Activated T-cell treated with anti-CD3 and anti-CD28 coated beads, Interleukin-2, amount 50 U/mL, for 72 hours (primary cell): ENCODE measurements at regions not wholly inside any gene's neighbourhood (a gene's known extent, or its start where the extent isn't known, plus 50 kb on each side); places are given as distances from the start of the nearest gene placed in this dataset.

Experiments used
- ATAC-seq, 2 donors: fragments of 150-1000 bp; cut with Tn5 transposase; replicated peaks in 1 of 2; 2 replicates each; pipeline ENCODE4 v1.10.0; 2021; ENCODE audit warnings: moderate library complexity in 2 of 2, mild to moderate bottlenecking in 1 of 2
- DNase-seq, 2 donors: peaks; one replicate each; pipeline ENCODE4 v3.0.0; 2021 to 2022; ENCODE audit warnings: mixed read lengths in 1 of 2
- H3K27ac Mint-ChIP-seq: one replicate; pipeline ENCODE4 v1.8.0; 2022; ENCODE audit warnings: mild to moderate bottlenecking, moderate library complexity, mixed read lengths
- H3K27me3 Mint-ChIP-seq: one replicate; pipeline ENCODE4 v1.8.0; 2022; ENCODE audit warnings: low read depth, mixed read lengths
- H3K36me3 Mint-ChIP-seq, 2 donors: one replicate each; pipeline ENCODE4 v1.8.0; 2022; ENCODE audit warnings: mixed read lengths in 2 of 2, mild to moderate bottlenecking in 1 of 2; ENCODE audit not compliant: insufficient read depth in 2 of 2
- H3K4me1 Mint-ChIP-seq: one replicate; pipeline ENCODE4 v1.8.0; 2022; ENCODE audit warnings: low read depth, mixed read lengths
- H3K4me3 Mint-ChIP-seq, 2 donors: one replicate each; pipeline ENCODE4 v1.8.0; 2022; ENCODE audit warnings: mild to moderate bottlenecking in 2 of 2, mixed read lengths in 2 of 2, moderate library complexity in 2 of 2
- H3K9me3 Mint-ChIP-seq, 2 donors: one replicate each; pipeline ENCODE4 v1.8.0; 2022; ENCODE audit warnings: mixed read lengths in 2 of 2

DNA sequence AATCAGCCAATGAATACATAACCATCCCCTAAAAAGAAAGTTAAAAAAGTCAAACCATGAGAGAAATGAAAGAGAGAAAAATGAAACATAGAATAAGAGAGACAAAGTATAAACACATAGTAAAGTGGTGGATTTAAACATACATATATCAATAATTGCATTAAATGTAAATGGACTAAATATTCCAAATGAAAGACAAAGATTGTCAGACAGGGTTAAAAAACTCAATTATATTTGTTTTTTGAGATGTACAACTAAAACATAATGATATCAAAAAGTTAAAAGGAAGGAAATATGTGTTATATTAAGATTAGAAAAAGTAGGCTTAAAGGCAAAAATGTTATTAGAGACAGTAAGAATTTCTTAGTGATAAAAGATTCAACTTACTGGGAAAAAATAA, 83.8 kb upstream of the CELF4 start:
- no peak for ATAC-seq
- no peaks in the 10 kb centered on the region for H3K4me1 Mint-ChIP-seq

DNA sequence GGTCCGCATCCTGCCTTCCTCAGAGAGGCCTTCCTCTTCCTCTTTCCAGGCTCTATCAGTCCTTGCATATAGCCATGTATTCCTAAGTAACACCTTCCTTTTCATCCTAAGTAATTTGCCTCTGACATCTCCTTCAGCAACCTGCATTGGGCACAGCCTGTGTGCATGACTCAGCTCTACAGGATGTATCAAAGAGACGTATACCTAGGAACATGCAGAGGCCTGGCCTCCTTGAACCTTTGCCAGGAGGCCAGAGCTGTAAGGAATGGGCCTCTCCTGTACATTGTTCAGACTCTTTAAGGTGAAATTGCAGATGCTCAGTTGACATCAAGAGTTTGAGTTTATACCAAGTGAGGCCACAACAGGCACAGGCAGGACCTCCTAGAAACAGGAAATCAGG, 76.0 kb upstream of the CELF4 start:
- ATAC-seq: no peak
- DNase-seq: no peak
- Mint-ChIP-seq H3K27me3 (no peaks in the 10 kb centered on the region), H3K27ac (no peak overlapping the region), H3K4me3 (no peak overlapping the region), H3K4me1 (no peaks in the 10 kb centered on the region), H3K36me3 (peaks cover 2 to 4% of the 10 kb centered on the region in 2 donors), H3K9me3 (peaks cover 8 to 13% of the 10 kb centered on the region in 2 donors)

More for the DNA sequence above, 83.8 kb upstream of the CELF4 start:
- no peak for DNase-seq
- Mint-ChIP-seq H3K9me3 (peaks cover 6 to 9% of the 10 kb centered on the region in 2 donors), H3K27ac (no peak overlapping the region), H3K4me3 (no peak overlapping the region), H3K27me3 (no peaks in the 10 kb centered on the region), H3K36me3 (peaks cover 2 to 7% of the 10 kb centered on the region in 2 donors)

DNA sequence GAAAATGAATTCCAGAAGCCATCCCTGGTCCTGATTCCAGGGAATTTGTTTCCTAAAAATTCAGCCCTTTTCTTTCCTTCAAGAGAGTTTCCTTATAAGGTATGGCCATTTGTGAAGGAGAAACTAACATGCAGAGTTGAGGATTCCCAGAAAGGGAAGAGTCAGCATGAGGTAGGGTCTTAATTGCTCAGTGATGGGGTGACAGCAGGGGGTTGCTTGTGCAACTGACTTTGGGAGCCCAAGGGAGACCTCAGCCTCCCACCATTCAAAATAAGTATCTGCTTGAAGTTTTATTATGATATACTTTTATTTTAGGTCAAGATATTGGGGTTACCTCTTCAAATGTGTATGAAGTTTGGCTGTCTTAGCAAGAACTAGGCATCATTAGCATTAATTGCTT, 74.9 kb upstream of the CELF4 start:
- H3K27ac Mint-ChIP-seq: no peak overlapping the region
- no peak for DNase-seq
- no peak for ATAC-seq
- H3K36me3 Mint-ChIP-seq: peaks cover 2 to 4% of the 10 kb centered on the region in 2 donors
- peaks cover 8 to 13% of the 10 kb centered on the region in 2 donors for H3K9me3 Mint-ChIP-seq
- no peaks in the 10 kb centered on the region for H3K4me1 Mint-ChIP-seq
- H3K4me3 Mint-ChIP-seq: no peak overlapping the region
- no peaks in the 10 kb centered on the region for H3K27me3 Mint-ChIP-seq

DNA sequence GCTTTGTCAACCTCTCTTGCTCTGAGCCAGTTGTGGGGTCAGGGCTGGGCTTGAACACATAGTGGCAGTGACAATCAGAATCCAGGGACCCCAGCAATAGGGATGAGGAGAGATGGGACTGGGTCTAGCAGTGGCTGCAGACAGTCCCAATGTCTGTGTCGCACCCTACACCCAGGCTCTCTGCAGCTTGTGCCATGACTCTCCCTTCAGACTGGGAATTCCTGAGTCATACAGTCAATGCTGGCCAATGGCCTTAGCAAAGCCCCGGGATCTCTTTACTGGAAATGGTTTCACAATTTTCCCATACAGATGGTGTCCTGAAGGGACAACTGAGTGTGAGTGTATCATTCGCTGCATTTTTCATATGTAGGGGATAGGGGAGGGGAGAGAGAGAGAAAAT, 74.2 kb upstream of the CELF4 start:
- ATAC-seq (no peak), DNase-seq (no peak)
- H3K9me3 Mint-ChIP-seq: peaks cover 6 to 11% of the 10 kb centered on the region in 2 donors
- H3K27me3 Mint-ChIP-seq: no peaks in the 10 kb centered on the region
- H3K36me3 Mint-ChIP-seq: peaks cover 0 to 3% of the 10 kb centered on the region in 2 donors
- H3K4me3 Mint-ChIP-seq: no peak overlapping the region
- no peak overlapping the region for H3K27ac Mint-ChIP-seq
- no peaks in the 10 kb centered on the region for H3K4me1 Mint-ChIP-seq

DNA sequence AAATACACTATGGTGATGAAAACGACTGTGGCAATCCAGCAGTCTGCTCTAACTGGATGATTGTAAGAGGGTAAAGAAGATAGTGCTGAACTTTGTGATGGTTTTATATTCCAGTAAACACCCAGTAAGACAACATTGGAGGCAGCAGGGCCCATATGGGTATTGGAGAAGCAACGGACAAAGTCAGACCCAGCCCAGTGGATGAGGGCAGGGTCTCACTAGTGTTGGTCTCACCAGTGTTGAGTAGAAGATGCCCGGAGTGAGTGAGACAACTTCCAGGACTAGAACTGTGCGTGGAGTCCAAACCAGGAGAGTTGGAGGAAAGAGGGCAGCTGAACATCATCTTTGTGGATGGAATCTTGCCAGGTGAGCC, 71.9 kb upstream of the CELF4 start:
- no peaks in the 10 kb centered on the region for H3K27me3 Mint-ChIP-seq
- H3K27ac Mint-ChIP-seq: no peak overlapping the region
- no peak for ATAC-seq

DNA sequence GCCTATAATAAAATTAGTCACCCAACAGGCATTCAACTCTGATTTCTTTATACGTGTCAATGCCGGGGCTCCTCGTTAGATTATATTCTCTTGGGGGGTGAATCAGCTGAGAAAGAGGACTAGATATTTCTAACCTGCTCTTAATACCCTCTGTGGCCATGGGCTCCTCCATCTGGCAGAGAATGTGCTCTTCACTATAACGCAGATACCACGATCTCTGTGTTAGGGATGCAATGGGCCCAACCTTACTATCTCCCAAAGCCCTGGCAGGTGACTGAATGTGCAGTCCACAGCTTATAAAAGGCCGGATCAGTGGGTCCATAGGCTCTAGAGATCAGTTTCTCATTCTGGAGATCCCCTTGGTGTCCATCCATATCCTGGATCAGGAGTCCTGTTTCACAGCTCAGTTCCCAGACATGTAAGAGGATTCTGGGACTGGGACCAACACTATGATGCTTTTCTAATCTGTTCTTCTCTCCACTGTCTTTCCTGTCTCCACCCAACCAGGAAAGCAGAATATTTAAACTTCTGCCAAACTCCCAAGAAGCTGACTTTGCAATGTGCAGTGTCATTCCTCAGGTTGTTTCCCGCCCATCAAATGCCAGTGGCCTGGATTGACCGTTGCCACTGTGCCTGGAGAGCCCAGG, 71.4 kb upstream of the CELF4 start:
- DNase-seq: no peak
- peaks cover 2 to 4% of the 10 kb centered on the region in 2 donors for H3K9me3 Mint-ChIP-seq
- H3K27ac Mint-ChIP-seq: no peak overlapping the region
- no peak for ATAC-seq
- H3K36me3 Mint-ChIP-seq: no peaks in the 10 kb centered on the region
- H3K4me3 Mint-ChIP-seq: no peak overlapping the region
- H3K27me3 Mint-ChIP-seq: no peaks in the 10 kb centered on the region
- H3K4me1 Mint-ChIP-seq: no peaks in the 10 kb centered on the region

More for the DNA sequence above, 71.9 kb upstream of the CELF4 start:
- Mint-ChIP-seq H3K4me1 (no peaks in the 10 kb centered on the region), H3K4me3 (no peak overlapping the region), H3K9me3 (peaks cover 2 to 4% of the 10 kb centered on the region in 2 donors), H3K36me3 (no peaks in the 10 kb centered on the region)
- DNase-seq: no peak

DNA sequence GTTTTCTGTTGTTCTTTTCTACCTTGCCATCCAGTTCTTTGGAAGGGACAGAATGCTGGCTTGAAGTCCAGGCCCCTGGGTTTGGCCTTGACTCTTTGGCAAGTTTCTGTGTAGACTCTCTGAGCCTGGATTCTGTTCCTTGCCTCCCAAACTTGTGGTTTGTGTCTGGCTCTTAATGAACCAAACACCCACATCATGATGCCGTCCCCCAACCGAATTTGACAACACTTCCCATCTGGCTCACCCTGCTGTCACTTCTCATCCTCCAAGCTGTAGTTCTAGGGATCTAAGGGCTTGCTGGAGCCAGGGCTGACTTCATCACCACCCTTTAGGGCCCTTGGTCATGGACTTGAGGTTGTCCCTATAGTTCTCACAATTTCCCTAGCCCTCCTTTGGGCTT, 68.9 kb upstream of the CELF4 start:
- Mint-ChIP-seq H3K27me3 (no peaks in the 10 kb centered on the region), H3K4me1 (no peaks in the 10 kb centered on the region), H3K36me3 (no peaks in the 10 kb centered on the region), H3K4me3 (no peak overlapping the region), H3K9me3 (peaks cover 1 to 2% of the 10 kb centered on the region in 2 donors), H3K27ac (no peak overlapping the region)
- ATAC-seq (no peak), DNase-seq (no peak)

DNA sequence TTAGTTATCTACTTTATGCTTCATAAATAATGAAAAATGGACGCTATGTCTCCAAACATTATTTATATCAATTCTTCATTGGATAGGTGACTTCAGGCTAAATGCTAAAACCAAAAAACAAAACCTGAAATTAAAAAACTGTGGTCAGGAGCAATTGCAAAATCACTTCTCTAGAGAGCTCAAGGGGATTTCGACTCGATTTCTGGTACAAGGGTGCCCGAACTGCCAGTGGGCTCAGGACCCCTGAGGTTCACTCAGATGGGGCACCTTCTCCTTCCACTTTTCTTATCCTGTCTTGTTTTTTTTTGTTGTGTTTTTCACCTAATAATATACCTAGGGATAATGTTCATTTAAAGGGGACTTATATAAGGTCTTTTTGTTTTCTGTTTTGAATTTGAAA, 65.8 kb upstream of the CELF4 start:
- Mint-ChIP-seq H3K27ac (no peak overlapping the region), H3K4me1 (no peaks in the 10 kb centered on the region), H3K4me3 (no peak overlapping the region), H3K9me3 (no peaks in the 10 kb centered on the region), H3K27me3 (no peaks in the 10 kb centered on the region), H3K36me3 (no peaks in the 10 kb centered on the region)
- DNase-seq: no peak
- no peak for ATAC-seq

DNA sequence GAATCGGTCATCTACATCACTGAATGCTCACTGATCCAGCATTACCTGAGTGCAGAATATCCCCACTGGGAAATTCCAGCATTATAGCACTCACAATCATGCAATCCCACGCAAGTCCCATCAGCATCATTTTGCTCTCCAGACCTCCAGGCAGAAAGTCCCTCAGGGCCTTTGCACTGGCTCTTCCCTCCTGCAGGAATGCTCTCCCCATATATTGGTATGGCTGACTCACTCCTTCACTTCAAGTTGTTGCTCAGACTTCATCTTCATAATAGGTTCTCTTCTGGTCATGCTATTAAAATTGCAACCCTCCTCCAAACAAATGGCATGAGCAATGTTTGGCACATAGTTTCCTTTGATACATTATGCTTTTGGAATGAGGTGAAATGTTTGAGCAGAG, 64.7 kb upstream of the CELF4 start:
- ATAC-seq (no peak), DNase-seq (no peak)
- Mint-ChIP-seq H3K27ac (no peak overlapping the region), H3K4me1 (no peaks in the 10 kb centered on the region), H3K9me3 (no peaks in the 10 kb centered on the region), H3K36me3 (no peaks in the 10 kb centered on the region), H3K27me3 (no peaks in the 10 kb centered on the region), H3K4me3 (no peak overlapping the region)

DNA sequence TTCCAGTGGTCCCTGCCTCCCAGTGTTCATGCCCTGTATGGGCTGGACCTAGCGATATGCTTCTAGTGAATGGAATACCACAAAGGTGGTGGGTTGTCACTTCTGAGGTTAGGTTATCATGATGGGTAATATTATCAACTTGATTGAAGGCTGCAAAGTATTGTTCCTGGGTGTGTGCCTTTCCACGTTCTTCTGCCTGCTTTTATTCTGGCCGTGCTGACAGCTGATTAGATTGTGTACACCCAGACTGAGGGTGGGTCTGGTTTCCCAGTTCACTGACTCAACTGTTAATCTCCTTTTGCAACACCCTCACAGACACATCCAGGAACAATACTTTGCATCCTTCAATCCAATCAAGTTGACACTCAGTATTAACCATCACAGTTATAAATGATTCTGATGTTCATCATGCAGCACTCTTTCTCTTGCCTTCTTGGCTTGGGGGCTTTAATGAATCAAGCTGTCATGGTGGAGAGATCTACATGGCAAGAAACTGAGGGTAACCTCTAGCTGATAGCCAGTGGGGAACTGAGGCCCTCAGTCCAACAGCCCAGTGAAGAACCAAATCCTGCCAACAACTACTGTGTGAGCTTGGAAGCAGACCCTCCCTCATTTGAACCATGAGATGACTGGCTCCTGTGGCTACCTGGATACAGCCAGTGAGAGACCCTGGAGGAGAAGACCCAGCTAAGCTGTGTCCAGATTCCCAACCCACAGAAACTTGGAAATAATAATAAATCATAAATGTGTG, 63.0 kb upstream of the CELF4 start:
- H3K27ac Mint-ChIP-seq: no peak overlapping the region
- H3K4me3 Mint-ChIP-seq: no peak overlapping the region
- H3K36me3 Mint-ChIP-seq: no peaks in the 10 kb centered on the region
- ATAC-seq (no peak), DNase-seq (no peak)
- no peaks in the 10 kb centered on the region for H3K27me3 Mint-ChIP-seq
- H3K4me1 Mint-ChIP-seq: no peaks in the 10 kb centered on the region
- no peaks in the 10 kb centered on the region for H3K9me3 Mint-ChIP-seq

DNA sequence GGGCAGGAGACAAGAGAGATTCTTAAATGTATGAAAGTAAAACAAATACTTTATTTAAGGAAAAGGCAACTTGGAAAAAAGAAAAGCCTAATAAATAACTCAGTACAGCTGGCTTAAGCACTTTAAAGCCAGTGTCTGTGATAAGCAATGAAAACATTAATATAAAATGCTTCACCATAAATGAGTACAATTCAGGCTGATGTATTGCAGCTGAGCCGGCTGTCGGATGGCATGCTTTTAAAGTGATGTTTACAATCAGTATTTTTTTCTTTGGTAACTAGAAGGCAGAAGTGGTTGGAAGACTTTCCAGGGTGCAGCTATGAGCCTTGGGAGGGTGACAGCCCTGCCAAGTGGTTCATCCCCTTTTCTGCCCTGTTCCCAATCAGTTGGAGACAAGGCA, 58.7 kb upstream of the CELF4 start:
- Mint-ChIP-seq H3K36me3 (no peaks in the 10 kb centered on the region), H3K9me3 (peaks cover 0 to 1% of the 10 kb centered on the region in 2 donors), H3K4me1 (no peaks in the 10 kb centered on the region), H3K27ac (no peak overlapping the region), H3K4me3 (no peak overlapping the region), H3K27me3 (no peaks in the 10 kb centered on the region)
- no peak for DNase-seq
- ATAC-seq: no peak

DNA sequence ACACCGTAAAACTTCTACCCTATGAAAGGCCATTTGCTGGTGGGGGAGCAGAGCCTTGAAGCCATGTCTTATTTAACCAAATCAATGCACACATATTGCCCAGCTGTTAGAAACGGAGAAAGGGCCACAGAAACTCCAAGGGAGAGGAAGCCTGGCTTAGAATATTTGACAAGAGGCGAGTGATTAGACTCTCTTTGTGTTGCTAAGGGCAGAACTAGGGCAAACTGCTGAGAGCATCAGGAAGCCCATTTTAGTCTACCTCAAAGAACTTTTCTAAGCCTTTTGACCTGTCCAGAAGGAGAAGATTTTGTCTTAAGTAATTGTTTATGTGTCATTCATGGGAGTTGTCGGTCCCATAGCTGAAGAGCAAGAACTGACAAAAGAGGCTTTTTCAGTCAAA, 54.4 kb upstream of the CELF4 start:
- Mint-ChIP-seq H3K4me1 (no peaks in the 10 kb centered on the region), H3K4me3 (no peak overlapping the region), H3K27me3 (no peaks in the 10 kb centered on the region), H3K27ac (no peak overlapping the region), H3K9me3 (peaks cover 1 to 2% of the 10 kb centered on the region in 2 donors), H3K36me3 (no peaks in the 10 kb centered on the region)
- DNase-seq: no peak
- ATAC-seq: no peak

DNA sequence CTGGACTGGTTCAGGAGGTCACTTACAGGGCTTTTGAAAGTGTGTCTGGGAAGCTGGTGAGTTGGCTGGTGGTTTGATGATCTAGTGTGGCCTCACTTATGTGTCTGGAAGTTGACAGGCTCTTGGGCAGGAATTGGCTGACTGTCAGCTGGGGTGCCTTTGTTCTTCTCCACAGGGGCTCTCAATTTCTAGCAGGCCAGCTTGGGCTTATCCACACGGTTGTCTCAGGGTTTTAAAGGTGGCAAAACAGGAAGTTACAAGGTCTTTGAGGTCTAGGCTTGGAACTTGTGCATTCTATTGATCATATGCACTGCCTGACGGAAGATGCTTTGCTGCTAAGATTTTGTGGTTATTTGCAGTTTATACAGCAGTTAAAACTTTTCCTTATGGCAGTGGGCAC, 52.0 kb upstream of the CELF4 start:
- H3K27ac Mint-ChIP-seq: no peak overlapping the region

More for the DNA sequence above, 52.0 kb upstream of the CELF4 start:
- no peaks in the 10 kb centered on the region for H3K36me3 Mint-ChIP-seq
- DNase-seq (no peak), ATAC-seq (no peak)
- H3K4me1 Mint-ChIP-seq: no peaks in the 10 kb centered on the region
- H3K4me3 Mint-ChIP-seq: no peak overlapping the region
- peaks cover 1 to 2% of the 10 kb centered on the region in 2 donors for H3K9me3 Mint-ChIP-seq
- no peaks in the 10 kb centered on the region for H3K27me3 Mint-ChIP-seq
